H9 (cell line): ENCODE measurements at regions not wholly inside any gene's neighbourhood (a gene's known extent, or its start where the extent isn't known, plus 50 kb on each side); places are given as distances from the start of the nearest gene placed in this dataset.
A peak's percentile ranks its signal among the peaks of the same experiment; 100 is the strongest.

Experiments used
- DNase-seq: peaks from one replicate; pipeline ENCODE4 v3.0.0-alpha.2; 2017
- H2AFZ ChIP-seq: one replicate; pipeline ENCODE4 v1.6.1; 2013; ENCODE audit warnings: mild to moderate bottlenecking, low read length, control low read depth, moderate library complexity
- H2AK5ac ChIP-seq: 2 replicates; pipeline ENCODE4 v1.6.1; 2013; ENCODE audit warnings: low read length, control low read depth, mixed read lengths; ENCODE audit not compliant: insufficient read length
- H2BK120ac ChIP-seq: one replicate; pipeline ENCODE4 v1.6.1; 2013; ENCODE audit warnings: low read depth, mild to moderate bottlenecking, low read length, control low read depth, inconsistent platforms; ENCODE audit not compliant: poor library complexity, severe bottlenecking
- H2BK12ac ChIP-seq: 2 replicates; pipeline ENCODE4 v1.6.1; 2013; ENCODE audit warnings: low read length, control low read depth, mixed read lengths, low read depth; ENCODE audit not compliant: insufficient read length
- H2BK15ac ChIP-seq: 2 replicates; pipeline ENCODE4 v1.6.1; 2013; ENCODE audit warnings: low read depth, low read length, control low read depth
- H2BK20ac ChIP-seq: one replicate; pipeline ENCODE4 v1.6.1; 2013; ENCODE audit warnings: low read depth, mild to moderate bottlenecking, low read length, control low read depth, inconsistent platforms; ENCODE audit not compliant: poor library complexity, severe bottlenecking
- H2BK5ac ChIP-seq: 2 replicates; pipeline ENCODE4 v1.6.1; 2013; ENCODE audit warnings: low read length, control low read depth, mixed read lengths; ENCODE audit not compliant: insufficient read length
- H3K14ac ChIP-seq: 2 replicates; pipeline ENCODE4 v1.6.1; 2013; ENCODE audit warnings: low read length, control low read depth; ENCODE audit not compliant: insufficient read depth
- H3K18ac ChIP-seq: 2 replicates; pipeline ENCODE4 v1.6.1; 2013; ENCODE audit warnings: low read depth, mild to moderate bottlenecking, mixed read lengths, low read length, control low read depth; ENCODE audit not compliant: insufficient read length
- H3K23ac ChIP-seq: 2 replicates; pipeline ENCODE4 v1.6.1; 2013; ENCODE audit warnings: low read length, control low read depth, mixed read lengths, low read depth; ENCODE audit not compliant: insufficient read length
- H3K23me2 ChIP-seq: 2 replicates; pipeline ENCODE4 v1.6.1; 2013; ENCODE audit warnings: low read depth, mild to moderate bottlenecking, mixed read lengths, low read length, control low read depth; ENCODE audit not compliant: insufficient read length, poor library complexity, severe bottlenecking
- H3K27ac ChIP-seq: 2 replicates; pipeline ENCODE4 v1.5.1; 2013; ENCODE audit warnings: low read length, control low read depth, mixed read lengths, low read depth; ENCODE audit not compliant: insufficient read length
- H3K27me3 ChIP-seq: 2 replicates; pipeline ENCODE4 v1.6.1; 2013; ENCODE audit warnings: low read length, control low read depth, inconsistent platforms; ENCODE audit not compliant: insufficient read depth
- H3K4ac ChIP-seq: 2 replicates; pipeline ENCODE4 v1.6.1; 2013; ENCODE audit warnings: low read depth, mild to moderate bottlenecking, control low read depth, inconsistent platforms, low read length, moderate library complexity
- H3K4me1 ChIP-seq: 2 replicates; pipeline ENCODE4 v1.6.1; 2013; ENCODE audit warnings: low read length, control low read depth, inconsistent platforms; ENCODE audit not compliant: insufficient read depth
- H3K4me2 ChIP-seq: 2 replicates; pipeline ENCODE4 v1.6.1; 2013; ENCODE audit warnings: low read length, control low read depth, mixed read lengths; ENCODE audit not compliant: insufficient read length, insufficient read depth
- H3K56ac ChIP-seq: 2 replicates; pipeline ENCODE4 v1.6.1; 2013; ENCODE audit warnings: low read depth, mild to moderate bottlenecking, mixed read lengths, low read length, control low read depth; ENCODE audit not compliant: insufficient read length
- H3K79me1 ChIP-seq: 2 replicates; pipeline ENCODE4 v1.6.1; 2013; ENCODE audit warnings: low read depth, mild to moderate bottlenecking, moderate library complexity, low read length, control low read depth, inconsistent platforms; ENCODE audit not compliant: insufficient read depth, poor library complexity, severe bottlenecking
- H3K79me2 ChIP-seq: 2 replicates; pipeline ENCODE4 v1.6.1; 2013; ENCODE audit warnings: low read length, control low read depth, inconsistent platforms; ENCODE audit not compliant: insufficient read depth
- H3K9ac ChIP-seq: 2 replicates; pipeline ENCODE4 v1.6.1; 2013; ENCODE audit warnings: low read length, control low read depth, mixed read lengths; ENCODE audit not compliant: insufficient read length; ENCODE audit errors: extremely low read depth
- H3K9me3 ChIP-seq: one replicate; pipeline ENCODE4 v1.6.1; 2013; ENCODE audit warnings: low read depth, low read length, inconsistent platforms; ENCODE audit not compliant: control insufficient read depth
- H3T11ph ChIP-seq: one replicate; pipeline ENCODE4 v1.6.1; 2013; ENCODE audit warnings: mild to moderate bottlenecking, low read length, control low read depth, inconsistent platforms
- H4K20me1 ChIP-seq: one replicate; pipeline ENCODE4 v1.6.1; 2013; ENCODE audit not compliant: control insufficient read depth, insufficient read length, insufficient read depth
- H4K5ac ChIP-seq: 2 replicates; pipeline ENCODE4 v1.6.1; 2013; ENCODE audit warnings: low read depth, mild to moderate bottlenecking, mixed read lengths, low read length, control low read depth; ENCODE audit not compliant: insufficient read length
- H4K8ac ChIP-seq: replicated peaks from 2 replicates; pipeline ENCODE4 v1.6.1; 2013; ENCODE audit warnings: low read length, control low read depth, mixed read lengths, low read depth; ENCODE audit not compliant: insufficient read length
- H4K91ac ChIP-seq: 2 replicates; pipeline ENCODE4 v1.6.1; 2013; ENCODE audit warnings: low read depth, mild to moderate bottlenecking, moderate library complexity, mixed read lengths, low read length, control low read depth; ENCODE audit not compliant: insufficient read length
- H3K27ac Mint-ChIP-seq, 3 experiments: 2 replicates in 2 of 3; 3 replicates in 1 of 3; pipeline ENCODE4 v1.8.0; 2020 to 2021; ENCODE audit warnings: mixed read lengths in 3 of 3, mild to moderate bottlenecking in 1 of 3, moderate library complexity in 1 of 3
- H3K27me3 Mint-ChIP-seq: 2 replicates; pipeline ENCODE4 v1.8.0; 2021; ENCODE audit warnings: low read depth, mild to moderate bottlenecking, moderate library complexity, mixed read lengths
- H3K36me3 Mint-ChIP-seq, 3 experiments: 2 replicates in 2 of 3; 3 replicates in 1 of 3; pipeline ENCODE4 v1.8.0; 2020 to 2021; ENCODE audit warnings: low read depth in 3 of 3, mixed read lengths in 3 of 3; ENCODE audit not compliant: insufficient read depth in 1 of 3
- H3K4me1 Mint-ChIP-seq, 2 experiments: 2 replicates each; pipeline ENCODE4 v1.8.0; 2020; ENCODE audit warnings: mixed read lengths in 2 of 2
- H3K4me3 Mint-ChIP-seq, 2 experiments: 2 replicates in 1 of 2; 3 replicates in 1 of 2; pipeline ENCODE4 v1.8.0; 2020 to 2021; ENCODE audit warnings: mild to moderate bottlenecking in 2 of 2, mixed read lengths in 2 of 2, moderate library complexity in 1 of 2
- H3K9me3 Mint-ChIP-seq, 2 experiments: 2 replicates in 1 of 2; 3 replicates in 1 of 2; pipeline ENCODE4 v1.8.0; 2020; ENCODE audit warnings: mild to moderate bottlenecking in 2 of 2, mixed read lengths in 2 of 2, moderate library complexity in 1 of 2
- WGBS: extraction: QIAGEN DNeasy Blood & Tissue Kit; methylation state at CpG from one replicate; pipeline ENCODE4 v1.1.7; 2013; ENCODE audit warnings: missing lambda C conversion rate, low lambda C conversion rate, mixed read lengths; ENCODE audit not compliant: insufficient read length; ENCODE audit errors: extremely low coverage; 5-methylcytosine and 5-hydroxymethylcytosine counted together
- TF ChIP-seq, protein P1 (sequence below): fragments of 200-600 bp; sonication (generic); conservative IDR thresholded peaks from 3 replicates; pipeline ENCODE4 v1.8.0; 2021; ENCODE audit warnings: antibody characterized with exemption, mild to moderate bottlenecking

GRCh38 chr21:19914028-19914427, 1084.2 kb upstream of the NCAM2 start:
- H3K27me3 Mint-ChIP-seq, result no peaks in the 10 kb centered on the region

More at GRCh38 chr21:19914028-19914427, 1084.2 kb upstream of the NCAM2 start:
- H3K4ac ChIP-seq, result no peak overlapping the region
- no peak for DNase-seq
- H3K27ac ChIP-seq, result no peak overlapping the region
- H2AK5ac ChIP-seq, result no peak overlapping the region
- no peak overlapping the region for H3K4me2 ChIP-seq
- no peak overlapping the region for H2BK5ac ChIP-seq
- no peak overlapping the region for H3K14ac ChIP-seq
- Mint-ChIP-seq H3K4me1 (no peaks in the 10 kb centered on the region), H3K27ac (peak overlapping the region in 1 of 3 experiments; percentile 4; a peak in 1 of 7 replicates), H3K36me3 (no peaks in the 10 kb centered on the region), H3K9me3 (no peaks in the 10 kb centered on the region), H3K4me3 (no peak overlapping the region)
- no peak overlapping the region for H4K91ac ChIP-seq
- H3K23me2 ChIP-seq, result no peaks in the 10 kb centered on the region
- H3K79me1 ChIP-seq, result no peaks in the 10 kb centered on the region
- H2AFZ ChIP-seq, result no peak overlapping the region
- no peak overlapping the region for H2BK12ac ChIP-seq
- no peaks in the 10 kb centered on the region for H3K4me1 ChIP-seq
- H4K20me1 ChIP-seq, result no peaks in the 10 kb centered on the region
- H3K27me3 ChIP-seq, result no peaks in the 10 kb centered on the region
- no peak overlapping the region for H3K9ac ChIP-seq
- no peak overlapping the region for H2BK20ac ChIP-seq
- H3K79me2 ChIP-seq, result no peaks in the 10 kb centered on the region
- no peak overlapping the region for H3K56ac ChIP-seq
- no peak overlapping the region for H3K23ac ChIP-seq
- no peak overlapping the region for H2BK120ac ChIP-seq
- no peaks in the 10 kb centered on the region for H3K9me3 ChIP-seq
- H4K8ac ChIP-seq, result no peak overlapping the region
- no peak overlapping the region for H4K5ac ChIP-seq
- no peak overlapping the region for H3T11ph ChIP-seq
- WGBS, result no CpG with 5 or more reads among the region's 6 CpGs
- H3K18ac ChIP-seq, result no peak overlapping the region
- no peak overlapping the region for H2BK15ac ChIP-seq
- TF ChIP-seq, protein P1, sequence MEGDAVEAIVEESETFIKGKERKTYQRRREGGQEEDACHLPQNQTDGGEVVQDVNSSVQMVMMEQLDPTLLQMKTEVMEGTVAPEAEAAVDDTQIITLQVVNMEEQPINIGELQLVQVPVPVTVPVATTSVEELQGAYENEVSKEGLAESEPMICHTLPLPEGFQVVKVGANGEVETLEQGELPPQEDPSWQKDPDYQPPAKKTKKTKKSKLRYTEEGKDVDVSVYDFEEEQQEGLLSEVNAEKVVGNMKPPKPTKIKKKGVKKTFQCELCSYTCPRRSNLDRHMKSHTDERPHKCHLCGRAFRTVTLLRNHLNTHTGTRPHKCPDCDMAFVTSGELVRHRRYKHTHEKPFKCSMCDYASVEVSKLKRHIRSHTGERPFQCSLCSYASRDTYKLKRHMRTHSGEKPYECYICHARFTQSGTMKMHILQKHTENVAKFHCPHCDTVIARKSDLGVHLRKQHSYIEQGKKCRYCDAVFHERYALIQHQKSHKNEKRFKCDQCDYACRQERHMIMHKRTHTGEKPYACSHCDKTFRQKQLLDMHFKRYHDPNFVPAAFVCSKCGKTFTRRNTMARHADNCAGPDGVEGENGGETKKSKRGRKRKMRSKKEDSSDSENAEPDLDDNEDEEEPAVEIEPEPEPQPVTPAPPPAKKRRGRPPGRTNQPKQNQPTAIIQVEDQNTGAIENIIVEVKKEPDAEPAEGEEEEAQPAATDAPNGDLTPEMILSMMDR, result no peak
